GM20000 (cell line): ENCODE measurements at regions not wholly inside any gene's neighbourhood (a gene's known extent, or its start where the extent isn't known, plus 50 kb on each side); places are given as distances from the start of the nearest gene placed in this dataset.

Experiments
- DNase-seq: peaks from one replicate; pipeline ENCODE4 v3.0.0; 2012; ENCODE audit warnings: low spot score
- TF ChIP-seq, protein P1 (sequence below): IDR thresholded peaks from 2 replicates; pipeline ENCODE4 v1.5.1; 2012; ENCODE audit warnings: mild to moderate bottlenecking, control low read depth; ENCODE audit errors: extremely low read depth, missing control alignments

DNA sequence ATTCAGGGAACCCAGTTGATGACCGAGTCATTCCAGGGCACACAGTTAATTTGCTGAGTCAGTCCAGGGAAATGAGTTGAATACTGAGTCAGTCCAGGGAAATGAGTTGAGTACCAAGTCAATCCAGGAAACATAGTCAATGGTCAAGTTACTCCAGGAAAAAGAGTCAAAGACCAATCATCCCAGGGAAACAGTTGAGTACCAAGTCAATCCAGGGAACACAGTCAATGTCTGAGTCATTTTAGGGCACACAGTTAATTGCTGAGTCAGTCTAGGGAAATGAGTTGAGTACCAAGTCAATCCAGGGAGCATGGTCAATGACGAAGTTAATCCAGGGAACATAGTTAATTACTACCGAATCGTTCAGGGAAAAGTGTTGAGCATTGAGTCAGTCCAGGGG lies 754.4 kb downstream of the NLGN4X start:
- TF ChIP-seq, protein P1, sequence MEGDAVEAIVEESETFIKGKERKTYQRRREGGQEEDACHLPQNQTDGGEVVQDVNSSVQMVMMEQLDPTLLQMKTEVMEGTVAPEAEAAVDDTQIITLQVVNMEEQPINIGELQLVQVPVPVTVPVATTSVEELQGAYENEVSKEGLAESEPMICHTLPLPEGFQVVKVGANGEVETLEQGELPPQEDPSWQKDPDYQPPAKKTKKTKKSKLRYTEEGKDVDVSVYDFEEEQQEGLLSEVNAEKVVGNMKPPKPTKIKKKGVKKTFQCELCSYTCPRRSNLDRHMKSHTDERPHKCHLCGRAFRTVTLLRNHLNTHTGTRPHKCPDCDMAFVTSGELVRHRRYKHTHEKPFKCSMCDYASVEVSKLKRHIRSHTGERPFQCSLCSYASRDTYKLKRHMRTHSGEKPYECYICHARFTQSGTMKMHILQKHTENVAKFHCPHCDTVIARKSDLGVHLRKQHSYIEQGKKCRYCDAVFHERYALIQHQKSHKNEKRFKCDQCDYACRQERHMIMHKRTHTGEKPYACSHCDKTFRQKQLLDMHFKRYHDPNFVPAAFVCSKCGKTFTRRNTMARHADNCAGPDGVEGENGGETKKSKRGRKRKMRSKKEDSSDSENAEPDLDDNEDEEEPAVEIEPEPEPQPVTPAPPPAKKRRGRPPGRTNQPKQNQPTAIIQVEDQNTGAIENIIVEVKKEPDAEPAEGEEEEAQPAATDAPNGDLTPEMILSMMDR, result no peak
- DNase-seq, result no peak

DNA sequence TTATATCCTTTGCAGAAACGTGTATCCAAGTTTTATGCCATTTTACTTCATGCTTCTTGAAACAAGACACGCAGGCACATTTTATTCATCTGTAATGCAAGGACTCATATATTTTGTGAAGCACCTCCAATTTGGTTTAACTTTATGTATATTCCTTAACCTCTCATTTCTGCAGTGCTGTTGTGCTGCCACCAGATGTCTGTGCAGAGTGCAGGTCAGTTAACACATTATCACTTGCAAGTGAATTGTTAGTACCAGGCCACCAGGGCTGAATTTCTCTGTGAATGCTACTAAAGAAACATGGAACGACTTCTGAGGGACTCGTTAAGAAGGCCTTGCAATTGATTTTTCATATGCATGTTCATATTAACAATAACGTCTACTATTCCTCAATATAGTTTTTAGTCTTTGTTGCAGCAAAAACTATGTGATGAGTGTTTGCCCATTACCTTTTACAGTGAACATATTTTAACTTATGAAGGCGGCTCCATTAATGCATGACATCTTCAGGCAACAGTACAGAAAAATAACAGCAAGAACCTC lies 770.3 kb downstream of the NLGN4X start:
- TF ChIP-seq, protein P1, result no peak
- no peak for DNase-seq

DNA sequence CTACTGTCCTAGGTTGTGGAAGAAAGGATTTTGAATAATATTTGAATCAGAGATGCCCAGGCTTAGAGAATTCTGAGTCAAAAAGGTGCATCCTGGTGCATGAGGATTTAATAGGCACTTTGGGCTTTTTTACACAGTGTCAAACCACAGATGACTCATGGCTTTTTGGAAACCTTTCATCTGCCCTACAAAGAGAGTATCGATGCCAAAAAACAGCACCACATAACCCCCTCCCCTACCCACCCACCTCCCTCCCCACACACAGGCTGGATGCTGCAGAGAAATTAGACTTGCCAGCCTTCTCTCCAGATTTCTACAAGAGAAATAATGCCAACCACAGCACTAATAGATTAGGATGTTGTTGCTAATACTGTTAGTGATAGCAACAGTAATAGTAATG lies 779.3 kb downstream of the NLGN4X start:
- DNase-seq, result no peak
- TF ChIP-seq, protein P1, result no peak

DNA sequence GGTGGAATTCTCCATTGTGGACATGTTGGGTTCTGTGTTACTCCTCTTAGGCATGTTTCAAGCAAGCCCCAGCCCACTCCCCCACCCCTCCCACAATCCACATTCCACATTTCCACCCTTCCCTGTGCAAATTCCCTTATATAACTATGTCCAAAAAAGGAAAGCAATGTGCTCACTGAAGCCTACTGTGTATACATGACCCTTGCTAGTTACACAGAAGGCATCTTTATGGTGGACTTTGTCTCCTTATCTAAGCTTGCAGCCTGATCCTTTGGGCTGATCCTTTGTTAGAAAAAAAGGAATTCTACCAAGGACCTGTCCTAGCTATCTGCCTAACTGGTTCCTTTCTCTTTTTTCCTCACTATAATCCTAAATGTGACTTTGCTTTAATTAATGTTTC lies 796.8 kb downstream of the NLGN4X start:
- TF ChIP-seq, protein P1, result no peak
- DNase-seq, result no peak

DNA sequence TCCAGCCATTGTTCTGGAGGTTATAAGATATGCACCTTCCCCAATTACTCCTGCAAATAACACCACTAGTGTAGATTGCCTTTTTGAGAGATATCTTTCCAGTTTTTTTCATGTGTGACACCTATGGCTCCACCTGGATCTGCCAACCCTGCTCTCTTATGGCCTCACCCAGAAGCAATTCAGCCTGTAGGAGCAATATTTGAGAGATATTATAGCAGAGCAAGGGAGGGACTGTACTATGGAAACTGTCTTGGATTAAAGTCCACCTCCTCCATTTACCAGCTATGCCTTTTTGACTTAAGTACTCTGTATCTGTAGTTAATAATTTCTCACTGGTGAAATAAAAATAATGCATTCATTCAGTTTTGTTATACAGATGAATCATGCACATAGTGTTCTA lies 803.5 kb downstream of the NLGN4X start:
- TF ChIP-seq, protein P1, result no peak
- DNase-seq, result no peak

DNA sequence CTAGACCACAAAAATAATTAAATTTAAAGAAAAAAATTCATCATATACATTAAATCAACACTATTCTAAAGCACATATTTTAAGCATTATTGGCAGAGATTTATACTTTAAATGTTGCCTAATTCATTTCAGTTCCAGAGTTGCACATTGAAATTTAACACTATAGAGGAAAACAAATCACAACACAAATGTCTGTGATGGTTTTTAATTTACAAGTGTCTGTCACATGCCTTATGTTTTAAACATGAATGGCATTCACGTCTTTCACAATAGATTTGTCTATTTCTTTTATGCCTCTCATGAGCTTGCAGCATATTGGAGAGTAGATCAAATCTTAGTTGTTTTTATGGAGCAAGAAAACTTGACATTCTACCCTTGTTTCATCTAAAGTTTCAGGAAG lies 811.3 kb downstream of the NLGN4X start:
- DNase-seq, result no peak
- TF ChIP-seq, protein P1, result no peak

DNA sequence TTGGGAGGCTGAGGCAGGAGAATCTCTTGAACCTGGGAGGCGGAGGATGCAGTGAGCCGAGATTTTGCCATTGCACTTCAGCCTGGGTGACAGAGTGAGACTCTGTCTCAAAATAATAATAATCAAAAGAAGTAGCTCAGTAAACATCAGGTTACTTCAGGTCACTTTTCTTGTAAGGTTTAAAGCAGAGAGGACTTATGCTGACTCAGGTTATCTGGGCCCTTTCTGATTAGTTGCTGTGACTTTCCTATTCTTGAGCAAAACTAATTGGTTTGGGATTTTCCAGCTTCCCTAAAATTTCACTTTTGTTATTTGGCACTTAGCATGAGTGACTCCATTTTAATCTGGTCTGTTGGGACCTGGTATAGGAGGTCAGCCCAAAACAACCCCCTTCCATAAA lies 812.9 kb downstream of the NLGN4X start:
- TF ChIP-seq, protein P1, result no peak

DNA sequence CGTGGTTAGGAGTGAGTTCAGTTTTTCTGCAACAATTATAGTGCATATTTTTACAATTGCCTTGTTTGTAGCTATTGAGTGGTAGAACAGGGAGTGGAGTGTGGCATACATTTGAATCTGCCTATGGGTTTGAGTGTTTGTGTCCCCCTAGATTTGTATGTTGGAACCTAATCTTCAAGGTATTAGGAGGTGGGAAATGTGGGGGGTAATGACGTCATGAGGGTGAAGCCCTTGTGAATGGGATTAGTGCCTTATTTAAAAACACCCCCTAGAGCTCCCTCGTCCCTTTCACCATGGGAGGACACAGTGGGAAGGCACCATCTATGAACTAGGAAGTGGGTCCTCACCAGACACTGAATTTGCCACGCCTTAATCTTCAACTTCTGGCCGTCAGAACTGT lies 819.6 kb downstream of the NLGN4X start:
- TF ChIP-seq, protein P1, result no peak
- no peak for DNase-seq

More for the DNA sequence above, 812.9 kb downstream of the NLGN4X start:
- no peak for DNase-seq
